Hepatocyte (in vitro differentiated cells): ENCODE measurements at regions not wholly inside any gene's neighbourhood (a gene's known extent, or its start where the extent isn't known, plus 50 kb on each side); places are given as distances from the start of the nearest gene placed in this dataset.

Source experiments
- DNase-seq: peaks from one replicate; pipeline ENCODE4 v3.0.0-alpha.2; 2016; ENCODE audit warnings: low spot score
- H2AFZ ChIP-seq: fragments of 200-600 bp; sonication (generic); 2 replicates; pipeline ENCODE4 v1.6.0; 2016; ENCODE audit warnings: antibody characterized with exemption, mild to moderate bottlenecking
- H3K27ac ChIP-seq: fragments of 200-600 bp; sonication (generic); 2 replicates; pipeline ENCODE4 v1.5.1; 2016; ENCODE audit warnings: mild to moderate bottlenecking
- H3K27me3 ChIP-seq: fragments of 200-600 bp; sonication (generic); 2 replicates; pipeline ENCODE4 v1.6.1; 2016
- H3K36me3 ChIP-seq: fragments of 200-600 bp; sonication (generic); replicated peaks from 2 replicates; pipeline ENCODE4 v1.5.1; 2016; ENCODE audit warnings: low read depth; ENCODE audit not compliant: insufficient read depth
- H3K4me1 ChIP-seq: fragments of 200-600 bp; sonication (generic); 2 replicates; pipeline ENCODE4 v1.5.1; 2016; ENCODE audit warnings: mild to moderate bottlenecking, moderate library complexity; ENCODE audit not compliant: insufficient read depth
- H3K4me2 ChIP-seq: fragments of 200-600 bp; sonication (generic); 2 replicates; pipeline ENCODE4 v1.6.0; 2016
- H3K4me3 ChIP-seq: fragments of 200-600 bp; sonication (generic); 2 replicates; pipeline ENCODE4 v1.5.1; 2016; ENCODE audit warnings: mild to moderate bottlenecking
- H3K79me2 ChIP-seq: fragments of 200-600 bp; sonication (generic); 2 replicates; pipeline ENCODE4 v1.6.0; 2017; ENCODE audit warnings: mild to moderate bottlenecking
- H3K9me2 ChIP-seq: fragments of 200-600 bp; sonication (generic); replicated peaks from 2 replicates; pipeline ENCODE4 v1.6.0; 2017; ENCODE audit warnings: mild to moderate bottlenecking; ENCODE audit not compliant: insufficient read depth
- H3K9me3 ChIP-seq: fragments of 200-600 bp; sonication (generic); 2 replicates; pipeline ENCODE4 v1.5.1; 2016; ENCODE audit warnings: low read depth, mild to moderate bottlenecking
- H4K20me1 ChIP-seq: fragments of 200-600 bp; sonication (generic); 2 replicates; pipeline ENCODE4 v1.6.0; 2016; ENCODE audit warnings: mild to moderate bottlenecking; ENCODE audit not compliant: insufficient read depth, poor library complexity, severe bottlenecking
- EZH2 ChIP-seq: fragments of 200-600 bp; sonication (generic); IDR thresholded peaks from 2 replicates; pipeline ENCODE4 v1.6.1; 2016; ENCODE audit warnings: antibody characterized with exemption, mild to moderate bottlenecking, borderline replicate concordance
- EZH2phosphoT487 ChIP-seq: fragments of 200-600 bp; sonication (generic); IDR thresholded peaks from one replicate; pipeline ENCODE4 v1.6.1; 2018; ENCODE audit warnings: antibody characterized with exemption, mild to moderate bottlenecking, low read depth, moderate library complexity; ENCODE audit not compliant: unreplicated experiment, severe bottlenecking
- WGBS: methylation state at CpG from one replicate; pipeline ENCODE4 v1.1.6; 2016; ENCODE audit warnings: low lambda C conversion rate; ENCODE audit errors: missing lambda C conversion rate; 5-methylcytosine and 5-hydroxymethylcytosine counted together
- TF ChIP-seq, protein P1 (sequence below): fragments of 200-600 bp; sonication (generic); IDR thresholded peaks from 2 replicates; pipeline ENCODE4 v1.5.1; 2016; ENCODE audit warnings: antibody characterized with exemption, mild to moderate bottlenecking; ENCODE audit not compliant: poor library complexity

DNA sequence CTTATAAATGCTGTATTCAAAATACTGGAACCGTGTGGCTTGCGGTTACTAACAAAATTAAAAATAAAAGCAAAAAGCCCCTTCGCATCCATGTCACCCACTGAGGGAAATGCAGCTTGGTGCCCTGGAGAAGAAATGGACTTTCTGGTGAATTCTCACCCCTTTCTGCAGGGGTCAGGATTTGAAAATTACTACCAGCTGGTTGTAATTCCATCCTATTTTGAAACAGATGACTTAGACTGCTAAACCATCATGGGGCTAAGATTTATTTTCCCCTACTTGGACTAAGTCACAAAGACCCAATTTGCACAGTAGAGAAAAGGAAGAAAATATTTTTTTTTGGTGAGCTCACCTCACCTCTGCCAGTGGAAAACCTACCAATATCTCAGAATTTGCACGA is 111.4 kb upstream of the MYOCD start:
- TF ChIP-seq, protein P1, sequence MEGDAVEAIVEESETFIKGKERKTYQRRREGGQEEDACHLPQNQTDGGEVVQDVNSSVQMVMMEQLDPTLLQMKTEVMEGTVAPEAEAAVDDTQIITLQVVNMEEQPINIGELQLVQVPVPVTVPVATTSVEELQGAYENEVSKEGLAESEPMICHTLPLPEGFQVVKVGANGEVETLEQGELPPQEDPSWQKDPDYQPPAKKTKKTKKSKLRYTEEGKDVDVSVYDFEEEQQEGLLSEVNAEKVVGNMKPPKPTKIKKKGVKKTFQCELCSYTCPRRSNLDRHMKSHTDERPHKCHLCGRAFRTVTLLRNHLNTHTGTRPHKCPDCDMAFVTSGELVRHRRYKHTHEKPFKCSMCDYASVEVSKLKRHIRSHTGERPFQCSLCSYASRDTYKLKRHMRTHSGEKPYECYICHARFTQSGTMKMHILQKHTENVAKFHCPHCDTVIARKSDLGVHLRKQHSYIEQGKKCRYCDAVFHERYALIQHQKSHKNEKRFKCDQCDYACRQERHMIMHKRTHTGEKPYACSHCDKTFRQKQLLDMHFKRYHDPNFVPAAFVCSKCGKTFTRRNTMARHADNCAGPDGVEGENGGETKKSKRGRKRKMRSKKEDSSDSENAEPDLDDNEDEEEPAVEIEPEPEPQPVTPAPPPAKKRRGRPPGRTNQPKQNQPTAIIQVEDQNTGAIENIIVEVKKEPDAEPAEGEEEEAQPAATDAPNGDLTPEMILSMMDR, result no peak
- TF ChIP-seq EZH2, result no peak
- TF ChIP-seq EZH2phosphoT487, result no peak
- Histone ChIP-seq H3K4me2 (no peak overlapping the region), H3K9me2 (no peaks in the 10 kb centered on the region), H3K4me1 (no peaks in the 10 kb centered on the region), H4K20me1 (no peaks in the 10 kb centered on the region), H3K79me2 (no peaks in the 10 kb centered on the region), H2AFZ (no peak overlapping the region), H3K9me3 (no peaks in the 10 kb centered on the region), H3K27ac (no peak overlapping the region), H3K27me3 (no peaks in the 10 kb centered on the region), H3K36me3 (no peaks in the 10 kb centered on the region), H3K4me3 (no peak overlapping the region)
- 92% methylated on average over 4 of the region's 4 CpGs for WGBS
- no peak for DNase-seq

DNA sequence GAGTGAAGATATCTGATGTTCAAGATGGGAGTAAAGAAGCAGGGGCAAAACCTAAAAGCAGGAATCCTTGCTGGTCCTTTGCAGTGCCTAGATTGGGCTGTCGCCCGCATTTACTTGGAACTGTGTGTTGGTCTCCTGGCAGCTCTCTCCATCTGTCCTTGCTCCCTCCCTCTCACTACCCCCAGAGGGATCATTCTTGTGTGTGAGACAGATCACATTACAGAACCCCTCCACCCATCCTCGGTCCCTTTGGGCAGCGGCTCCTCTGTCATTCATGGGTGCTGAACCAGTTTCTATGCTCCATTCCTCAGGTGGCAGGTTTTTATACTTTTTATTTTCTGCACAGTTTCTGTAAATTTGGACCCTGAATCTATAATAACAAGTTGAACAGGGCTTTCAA is 99.4 kb upstream of the MYOCD start:
- Histone ChIP-seq H3K9me3 (no peaks in the 10 kb centered on the region), H3K4me1 (peaks cover 4% of the 10 kb centered on the region), H3K4me3 (no peak overlapping the region), H3K36me3 (no peaks in the 10 kb centered on the region), H3K79me2 (no peaks in the 10 kb centered on the region), H4K20me1 (no peaks in the 10 kb centered on the region), H3K9me2 (no peaks in the 10 kb centered on the region), H3K27ac (no peak overlapping the region), H2AFZ (no peak overlapping the region), H3K27me3 (no peaks in the 10 kb centered on the region), H3K4me2 (no peak overlapping the region)
- TF ChIP-seq, protein P1, result no peak
- TF ChIP-seq EZH2phosphoT487 (no peak), EZH2 (no peak)
- no peak for DNase-seq
- 46% methylated on average over 4 of the region's 4 CpGs for WGBS

DNA sequence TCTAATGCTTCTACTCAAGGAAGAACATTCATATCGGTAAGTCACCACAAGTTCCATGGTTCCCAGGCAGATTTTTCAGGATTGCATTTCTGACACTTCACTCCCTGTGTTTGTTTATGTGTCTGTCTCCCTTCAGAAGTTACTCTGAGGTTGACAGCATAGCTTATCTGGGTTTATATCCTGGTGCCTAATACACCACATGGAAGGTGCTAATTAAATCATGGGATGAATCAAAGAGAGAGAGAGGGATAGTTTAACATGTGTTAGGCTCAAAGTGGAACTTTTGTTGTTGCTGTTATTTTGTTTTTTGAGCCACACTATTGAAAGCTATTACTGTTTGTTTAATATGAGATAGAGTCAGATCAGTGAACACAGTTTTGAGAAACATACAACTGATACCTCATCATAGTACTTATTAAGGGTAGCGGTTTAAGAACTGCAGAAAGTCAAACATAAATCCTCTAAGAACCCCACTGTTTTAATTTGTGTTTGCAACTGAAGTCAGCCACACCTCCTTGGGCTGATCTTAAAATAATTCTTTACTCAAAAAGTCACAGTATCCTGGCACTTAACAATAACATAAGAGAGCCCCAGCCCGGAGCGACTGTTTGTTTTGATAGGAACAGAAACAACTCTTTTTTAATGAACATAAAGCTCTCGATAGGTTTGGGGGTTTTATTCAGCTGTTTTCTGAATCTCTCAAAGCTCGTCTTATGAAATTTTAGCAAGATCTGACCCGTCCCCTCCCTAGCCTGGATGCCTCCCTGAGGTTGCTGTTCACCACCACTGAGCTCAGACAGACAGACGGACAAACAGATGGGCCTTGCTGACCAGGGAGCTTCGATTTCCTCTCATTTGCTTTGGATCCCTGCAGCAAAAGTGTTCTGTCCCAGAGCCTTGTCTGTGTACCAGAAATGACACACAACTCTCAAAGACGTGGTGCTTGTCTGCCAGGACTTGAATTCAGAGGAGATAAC is 98.3 kb upstream of the MYOCD start:
- Histone ChIP-seq H3K9me2 (no peaks in the 10 kb centered on the region), H2AFZ (no peak overlapping the region), H3K27me3 (no peaks in the 10 kb centered on the region), H3K36me3 (no peaks in the 10 kb centered on the region), H3K4me2 (no peak overlapping the region), H3K4me3 (no peak overlapping the region), H3K79me2 (no peaks in the 10 kb centered on the region), H3K4me1 (peaks cover 4% of the 10 kb centered on the region), H3K27ac (no peak overlapping the region), H4K20me1 (no peaks in the 10 kb centered on the region), H3K9me3 (no peaks in the 10 kb centered on the region)
- DNase-seq, result no peak
- WGBS, result 77% methylated on average over 10 of the region's 10 CpGs
- TF ChIP-seq EZH2phosphoT487 (no peak), EZH2 (no peak)
- TF ChIP-seq, protein P1, result no peak
